ENCODE measurements at regions not wholly inside any gene's neighbourhood (a gene's known extent, or its start where the extent isn't known, plus 50 kb on each side); places are given as distances from the start of the nearest gene placed in this dataset.

DNA sequence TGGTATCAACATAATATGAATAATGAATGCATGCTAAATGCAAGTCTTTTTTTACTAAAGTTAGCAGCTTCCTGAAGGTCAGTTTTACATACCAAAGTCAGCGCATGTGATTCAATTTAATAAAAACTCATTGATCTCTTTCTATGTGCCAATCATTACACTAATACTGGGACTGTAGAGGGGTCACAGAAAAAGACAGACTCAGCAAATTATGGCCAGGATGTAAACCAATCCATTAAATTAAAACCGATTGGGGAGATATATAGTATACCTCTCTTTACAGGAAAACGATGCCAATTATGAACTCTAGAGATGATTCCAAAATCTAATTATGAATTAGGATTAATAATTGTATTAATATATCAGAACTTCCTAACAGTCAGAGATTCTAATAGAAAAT, 624.4 kb upstream of the PCDH20 start:
- TF ChIP-seq, protein P1, sequence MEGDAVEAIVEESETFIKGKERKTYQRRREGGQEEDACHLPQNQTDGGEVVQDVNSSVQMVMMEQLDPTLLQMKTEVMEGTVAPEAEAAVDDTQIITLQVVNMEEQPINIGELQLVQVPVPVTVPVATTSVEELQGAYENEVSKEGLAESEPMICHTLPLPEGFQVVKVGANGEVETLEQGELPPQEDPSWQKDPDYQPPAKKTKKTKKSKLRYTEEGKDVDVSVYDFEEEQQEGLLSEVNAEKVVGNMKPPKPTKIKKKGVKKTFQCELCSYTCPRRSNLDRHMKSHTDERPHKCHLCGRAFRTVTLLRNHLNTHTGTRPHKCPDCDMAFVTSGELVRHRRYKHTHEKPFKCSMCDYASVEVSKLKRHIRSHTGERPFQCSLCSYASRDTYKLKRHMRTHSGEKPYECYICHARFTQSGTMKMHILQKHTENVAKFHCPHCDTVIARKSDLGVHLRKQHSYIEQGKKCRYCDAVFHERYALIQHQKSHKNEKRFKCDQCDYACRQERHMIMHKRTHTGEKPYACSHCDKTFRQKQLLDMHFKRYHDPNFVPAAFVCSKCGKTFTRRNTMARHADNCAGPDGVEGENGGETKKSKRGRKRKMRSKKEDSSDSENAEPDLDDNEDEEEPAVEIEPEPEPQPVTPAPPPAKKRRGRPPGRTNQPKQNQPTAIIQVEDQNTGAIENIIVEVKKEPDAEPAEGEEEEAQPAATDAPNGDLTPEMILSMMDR (IDR thresholded peaks at IDR 0.05; ENCODE audit: insufficient read depth, low read depth, low read length, missing control alignments), result no peak
- no peak for DNase-seq (ENCODE audit: low read depth)
- H3K4me3 ChIP-seq (ENCODE audit: low read depth, low read length), result no peak overlapping the region

- no peak overlapping the region for H3K4me3 ChIP-seq (ENCODE audit: low read depth, low read length)
- TF ChIP-seq, protein P1 (IDR thresholded peaks at IDR 0.05; ENCODE audit: insufficient read depth, low read depth, low read length, missing control alignments), result no peak
- DNase-seq (ENCODE audit: low read depth), result peak; percentile 29
Measured at GRCh38 chr13:62038214-62038613, 622.6 kb upstream of the PCDH20 start.

GRCh38 chr13:62035981-62036380, 620.3 kb upstream of the PCDH20 start:
- H3K4me3 ChIP-seq (ENCODE audit: low read depth, low read length), result no peak overlapping the region
- no peak for DNase-seq (ENCODE audit: low read depth)
- TF ChIP-seq, protein P1 (IDR thresholded peaks at IDR 0.05; ENCODE audit: insufficient read depth, low read depth, low read length, missing control alignments), result no peak

DNA sequence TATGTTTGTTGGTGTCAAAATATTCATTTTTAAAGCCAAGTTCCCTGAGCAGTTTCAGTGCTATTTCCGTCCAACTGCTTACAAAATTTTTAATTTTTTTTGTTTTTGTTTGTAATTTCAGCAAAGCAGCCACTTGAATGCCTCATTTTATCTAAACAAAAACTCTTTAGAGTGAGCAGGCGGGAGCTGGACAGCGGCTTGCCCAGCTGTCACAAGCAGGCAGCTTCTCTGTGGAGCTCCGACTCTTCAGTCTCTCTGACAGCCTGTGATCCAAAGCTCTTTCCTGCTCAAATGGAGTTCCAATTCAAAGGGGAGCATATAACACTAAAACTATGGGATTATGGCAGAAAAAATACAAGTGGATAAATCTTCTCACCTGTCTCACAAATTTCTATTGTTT, 618.3 kb upstream of the PCDH20 start:
- no peak overlapping the region for H3K4me3 ChIP-seq (ENCODE audit: low read depth, low read length)
- DNase-seq (ENCODE audit: low read depth), result peak; percentile 5

GRCh38 chr13:62022369-62022768, 606.7 kb upstream of the PCDH20 start:
- TF ChIP-seq, protein P1 (IDR thresholded peaks at IDR 0.05; ENCODE audit: insufficient read depth, low read depth, low read length, missing control alignments), result no peak
- no peak for DNase-seq (ENCODE audit: low read depth)
- H3K4me3 ChIP-seq (ENCODE audit: low read depth, low read length), result no peak overlapping the region

More for the DNA sequence above, 618.3 kb upstream of the PCDH20 start:
- TF ChIP-seq, protein P1 (IDR thresholded peaks at IDR 0.05; ENCODE audit: insufficient read depth, low read depth, low read length, missing control alignments), result no peak

GRCh38 chr13:62019858-62020257, 604.2 kb upstream of the PCDH20 start:
- no peak overlapping the region for H3K4me3 ChIP-seq (ENCODE audit: low read depth, low read length)
- TF ChIP-seq, protein P1 (IDR thresholded peaks at IDR 0.05; ENCODE audit: insufficient read depth, low read depth, low read length, missing control alignments), result no peak

GRCh38 chr13:62014299-62014698, 598.6 kb upstream of the PCDH20 start:
- DNase-seq (ENCODE audit: low read depth), result no peak
- TF ChIP-seq, protein P1 (IDR thresholded peaks at IDR 0.05; ENCODE audit: insufficient read depth, low read depth, low read length, missing control alignments), result no peak
- H3K4me3 ChIP-seq (ENCODE audit: low read depth, low read length), result no peak overlapping the region

More at GRCh38 chr13:62019858-62020257, 604.2 kb upstream of the PCDH20 start:
- no peak for DNase-seq (ENCODE audit: low read depth)
